ENCODE measurements at regions not wholly inside any gene's neighbourhood (a gene's known extent, or its start where the extent isn't known, plus 50 kb on each side); places are given as distances from the start of the nearest gene placed in this dataset.

DNA sequence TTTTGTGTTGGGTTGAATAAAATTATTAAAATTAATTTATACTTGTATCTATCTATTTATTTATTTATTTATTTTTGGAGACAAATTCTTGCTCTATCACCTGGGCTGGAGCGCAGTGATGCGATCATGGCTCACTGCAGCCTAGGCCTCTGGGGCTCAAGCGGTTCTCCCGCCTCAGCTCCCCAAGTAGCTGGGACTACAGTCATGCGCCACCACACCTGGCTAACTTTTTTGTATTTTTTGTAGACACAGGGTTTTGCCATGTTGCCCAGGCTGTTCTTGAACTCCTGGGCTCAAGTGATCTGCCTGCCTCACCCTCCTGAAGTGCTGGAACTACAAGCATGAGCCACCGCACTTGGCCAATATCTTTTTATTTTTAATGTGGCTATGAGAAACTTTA lies 134.7 kb upstream of the SPDL1 start:
- DNase-seq (ENCODE audit: low spot score) = no peak

DNA sequence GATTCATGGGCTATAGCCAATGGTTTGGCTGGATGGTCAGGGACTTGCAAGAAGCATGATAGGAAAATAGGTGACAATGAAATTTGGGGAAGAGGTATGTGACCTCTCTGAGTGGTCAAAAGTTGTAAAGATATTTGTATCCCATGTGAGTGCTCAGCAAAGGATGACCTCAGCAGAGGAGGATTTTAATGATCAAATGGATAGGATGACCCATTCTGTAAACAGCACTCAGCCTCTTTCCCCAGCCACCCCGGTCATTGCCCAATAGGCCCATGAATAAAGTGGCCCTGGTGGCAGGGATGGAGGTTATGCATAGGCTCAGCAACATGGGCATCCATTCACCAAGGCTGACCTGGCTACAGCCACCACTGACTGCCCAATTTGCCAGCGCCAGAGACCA lies 138.4 kb upstream of the SPDL1 start:
- DNase-seq (ENCODE audit: low spot score) = no peak

DNA sequence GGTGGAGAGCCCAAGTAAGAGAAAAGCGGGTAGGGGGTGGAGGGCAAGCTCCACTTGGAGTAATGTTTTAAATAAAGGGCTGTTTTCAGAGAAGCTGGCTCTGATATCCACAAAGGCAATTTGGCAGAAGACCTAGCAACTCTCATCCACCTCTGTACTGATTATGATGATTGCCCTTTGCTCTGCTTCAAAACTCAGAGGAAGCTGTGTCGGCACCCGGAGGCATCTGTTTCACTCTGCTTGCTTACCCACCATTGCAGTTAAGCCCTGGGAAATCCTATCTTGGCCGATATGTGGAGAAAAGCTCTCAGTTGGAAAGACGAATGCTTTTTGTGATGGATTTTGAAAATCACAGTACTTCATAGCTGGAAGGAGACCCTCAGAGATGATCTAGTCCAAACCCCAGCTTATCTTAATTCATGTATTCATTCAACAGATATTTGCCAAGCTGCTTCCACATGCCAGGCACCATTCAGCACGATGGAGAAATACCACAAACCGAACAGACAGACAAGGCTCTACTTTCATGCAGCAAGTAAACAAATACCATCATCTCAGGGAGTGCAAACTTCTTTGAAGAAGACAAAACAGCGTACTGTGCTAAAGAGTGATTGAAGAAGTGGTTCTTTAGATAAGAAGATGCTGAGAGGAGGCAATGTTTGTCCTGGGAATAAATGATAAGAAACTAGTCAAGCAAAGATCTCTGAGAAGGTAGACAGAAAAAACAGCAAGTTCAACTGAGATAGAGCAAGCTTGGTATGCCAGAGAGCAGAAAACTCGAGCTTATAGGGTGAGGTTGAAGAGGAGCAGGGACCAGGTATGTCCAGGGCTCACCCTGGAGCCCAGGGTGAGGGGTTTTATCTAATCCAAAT lies 140.4 kb upstream of the SPDL1 start:
- DNase-seq (ENCODE audit: low spot score) = no peak

GRCh38 chr5:169442403-169442874 lies 141.1 kb upstream of the SPDL1 start:
- no peak for DNase-seq (ENCODE audit: low spot score)

DNA sequence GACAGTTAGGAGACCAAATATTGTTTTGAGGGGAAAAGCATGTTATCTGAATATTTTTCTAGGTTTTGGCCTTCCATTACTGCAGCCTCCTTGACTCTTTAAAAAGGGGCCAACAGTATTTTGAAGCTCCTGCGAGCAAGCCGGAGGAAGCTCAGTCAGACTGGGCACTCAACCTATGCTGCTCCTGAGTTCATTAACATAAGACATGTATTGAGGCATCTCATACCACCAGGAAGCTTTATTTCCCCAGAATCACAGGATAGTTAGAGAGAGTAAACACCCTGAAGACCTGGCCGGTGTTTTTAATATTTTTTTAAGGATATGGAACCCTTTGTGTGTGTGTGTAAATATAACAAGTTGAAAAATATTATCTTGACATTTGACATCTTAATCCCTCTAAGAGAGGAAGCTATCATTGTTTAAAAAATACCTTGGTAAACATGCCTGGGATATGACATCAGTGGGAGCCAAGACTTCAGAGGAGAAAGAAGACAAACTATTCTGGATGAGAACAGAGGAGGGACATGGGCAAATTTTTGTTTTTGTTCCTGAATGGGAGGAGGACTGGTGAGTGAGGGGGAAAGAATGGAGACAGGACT lies 139.3 kb upstream of the SLIT3 start:
- no peak for DNase-seq (ENCODE audit: low spot score)

DNA sequence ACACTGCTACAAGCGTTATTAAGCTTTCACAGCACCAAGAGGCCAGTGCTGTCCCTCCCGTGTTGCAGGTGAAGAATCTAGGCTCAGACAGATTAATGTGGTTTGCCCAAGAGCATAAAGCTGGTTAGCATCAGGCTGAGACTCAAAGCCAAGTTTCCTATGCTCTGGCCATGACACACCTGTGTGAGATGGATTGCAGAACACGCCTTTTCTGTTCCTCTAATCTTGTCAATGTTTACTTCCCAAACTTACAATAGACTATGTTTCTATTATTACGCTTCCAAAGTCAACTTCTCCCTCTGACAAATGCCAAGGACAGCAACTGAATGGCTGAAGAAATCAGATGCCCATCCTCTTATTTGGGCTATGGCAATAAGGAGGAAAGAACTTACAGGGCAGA lies 138.4 kb upstream of the SLIT3 start:
- no peak for DNase-seq (ENCODE audit: low spot score)

- DNase-seq (ENCODE audit: low spot score) = no peak
Measured at GRCh38 chr5:169435506-169436229, 134.7 kb upstream of the SLIT3 start.

DNA sequence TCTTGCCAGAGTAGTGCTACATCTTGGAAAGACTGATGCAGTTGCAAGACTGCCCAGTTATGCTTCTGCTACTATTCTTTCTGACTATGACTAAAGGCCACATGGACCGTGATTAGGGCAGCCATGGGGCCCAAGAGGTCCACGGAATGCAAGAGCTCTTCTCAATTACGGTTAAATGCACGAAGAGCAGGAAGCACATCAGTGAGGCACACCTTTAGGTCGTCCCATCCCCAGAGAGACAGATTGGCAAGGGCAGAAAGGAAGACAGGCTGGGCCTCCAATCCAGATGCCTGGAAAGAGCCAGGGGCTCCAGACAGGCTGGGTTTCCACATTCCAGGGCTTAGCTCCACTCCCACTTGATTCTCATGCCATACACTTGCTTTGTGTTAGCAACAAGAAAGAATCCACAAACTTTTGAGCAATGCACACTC lies 132.3 kb upstream of the SLIT3 start:
- no peak for DNase-seq (ENCODE audit: low spot score)

GRCh38 chr5:169431386-169431785 lies 130.4 kb upstream of the SLIT3 start:
- DNase-seq (ENCODE audit: low spot score) = no peak

- DNase-seq (ENCODE audit: low spot score) = no peak
Measured at GRCh38 chr5:169430671-169431070, 129.7 kb upstream of the SLIT3 start.

DNA sequence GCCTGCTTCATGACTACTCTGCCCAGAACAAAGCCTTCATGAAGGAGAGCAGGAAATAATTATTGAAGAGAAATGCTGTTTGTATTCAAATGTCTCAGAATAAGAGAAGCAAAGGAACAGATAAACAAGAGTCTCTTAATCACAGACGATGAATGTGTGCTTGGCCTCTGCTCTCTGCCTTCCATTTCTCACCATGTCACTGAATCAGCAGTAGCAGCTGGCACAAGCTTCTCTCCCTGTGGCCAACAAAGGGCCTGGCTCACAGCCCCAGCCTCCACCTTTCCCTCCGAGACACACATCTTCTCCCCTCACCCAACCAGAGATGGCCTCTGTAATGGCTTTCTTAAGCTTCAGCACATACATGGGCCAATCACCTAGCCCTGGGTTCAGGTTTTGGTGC lies 128.1 kb upstream of the SLIT3 start:
- no peak for DNase-seq (ENCODE audit: low spot score)

DNA sequence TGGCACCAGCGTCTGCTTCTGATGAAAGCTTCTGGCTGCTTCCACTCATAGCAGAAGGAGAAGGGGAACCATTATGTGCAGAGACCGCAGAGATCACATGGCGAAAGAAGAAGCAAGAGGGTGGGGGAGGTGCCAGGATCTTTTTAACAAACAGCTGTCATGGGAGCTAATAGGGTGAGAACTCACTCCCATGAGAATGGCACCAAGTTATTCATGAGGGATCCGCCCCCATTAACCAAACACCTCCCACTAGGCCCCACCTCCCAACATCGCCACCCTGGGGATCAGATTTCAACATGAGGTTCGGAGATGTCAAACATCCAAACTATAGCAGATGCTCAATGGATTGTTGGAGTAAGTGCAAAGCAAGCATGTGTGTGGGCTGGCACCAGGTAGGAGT lies 125.8 kb upstream of the SLIT3 start:
- DNase-seq (ENCODE audit: low spot score) = peak; percentile 9

GRCh38 chr5:169424670-169425378 lies 123.9 kb upstream of the SLIT3 start:
- no peak for DNase-seq (ENCODE audit: low spot score)

- DNase-seq (ENCODE audit: low spot score) = no peak
Measured at GRCh38 chr5:169424279-169424655, 123.3 kb upstream of the SLIT3 start.

- no peak for DNase-seq (ENCODE audit: low spot score)
Measured at GRCh38 chr5:169423580-169424278, 122.8 kb upstream of the SLIT3 start.

GRCh38 chr5:169422087-169422486 lies 121.1 kb upstream of the SLIT3 start:
- no peak for DNase-seq (ENCODE audit: low spot score)

- DNase-seq (ENCODE audit: low spot score) = no peak
Measured at GRCh38 chr5:169421677-169422076, 120.7 kb upstream of the SLIT3 start.

GRCh38 chr5:169417676-169418075 lies 116.7 kb upstream of the SLIT3 start:
- no peak for DNase-seq (ENCODE audit: low spot score)

GRCh38 chr5:169416583-169417196 lies 115.8 kb upstream of the SLIT3 start:
- no peak for DNase-seq (ENCODE audit: low spot score)

DNA sequence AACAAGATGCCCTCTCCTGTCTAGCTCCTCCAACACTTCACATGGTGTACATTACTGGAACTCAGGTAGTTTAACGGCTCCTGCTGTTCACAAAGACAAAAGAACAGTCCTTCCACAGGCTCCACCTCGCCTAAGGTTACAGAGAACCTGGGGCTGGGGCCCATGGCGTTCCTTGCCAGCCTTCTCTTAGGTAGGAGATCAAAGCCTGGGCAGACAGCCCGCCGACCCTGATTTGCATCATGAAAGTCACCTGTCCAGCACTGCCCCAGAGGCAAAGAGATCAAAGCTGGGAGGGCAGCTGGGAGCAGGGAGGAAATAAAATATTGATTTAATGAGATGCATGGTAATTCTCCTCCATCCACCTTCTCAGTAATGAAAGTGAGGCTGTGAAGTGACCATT lies 115.0 kb upstream of the SLIT3 start:
- no peak for DNase-seq (ENCODE audit: low spot score)

- no peak for DNase-seq (ENCODE audit: low spot score)
Measured at GRCh38 chr5:169415371-169415770, 114.4 kb upstream of the SLIT3 start.
